MCF 10A (cell line): ENCODE measurements at regions not wholly inside any gene's neighbourhood (a gene's known extent, or its start where the extent isn't known, plus 50 kb on each side); places are given as distances from the start of the nearest gene placed in this dataset.
A peak's percentile ranks its signal among the peaks of the same experiment; 100 is the strongest.

Experiments
- BruUV-seq: library from RNA; stranded (reverse); fragments of 400-500 nt; replicated peaks from 2 replicates; lab custom pipeline; 2021; lab: Mats Ljungman, UMichigan
- CTCF ChIA-PET: fragments of 300-600 bp; sonication (Branson Sonifier 250); formaldehyde crosslinking; extraction: SDS; loops from one replicate; lab custom pipeline; 2021; ENCODE audit warnings: antibody characterized with exemption, inconsistent platforms; lab: Yijun Ruan, JAX
- POLR2A ChIA-PET: fragments of 300-600, 350-650 bp; sonication (Branson Sonifier 250); formaldehyde crosslinking; extraction: SDS; loops from one replicate; lab custom pipeline; 2020; ENCODE audit warnings: antibody characterized with exemption, inconsistent platforms; lab: Yijun Ruan, JAX
- DNase-seq: peaks from one replicate; pipeline ENCODE4 v3.0.0-alpha.2; 2018; ENCODE audit not compliant: unreplicated experiment
- H3K27ac Mint-ChIP-seq: one replicate; pipeline ENCODE4 v1.8.0; 2022; ENCODE audit warnings: mild to moderate bottlenecking, low read depth, mixed read lengths; ENCODE audit not compliant: unreplicated experiment
- H3K27me3 Mint-ChIP-seq: one replicate; pipeline ENCODE4 v1.8.0; 2022; ENCODE audit warnings: mixed read lengths; ENCODE audit not compliant: insufficient read depth, unreplicated experiment
- H3K36me3 Mint-ChIP-seq: one replicate; pipeline ENCODE4 v1.8.0; 2022; ENCODE audit warnings: mild to moderate bottlenecking, moderate library complexity, mixed read lengths; ENCODE audit not compliant: insufficient read depth, unreplicated experiment
- H3K4me1 Mint-ChIP-seq: one replicate; pipeline ENCODE4 v1.8.0; 2022; ENCODE audit warnings: mixed read lengths; ENCODE audit not compliant: insufficient read depth, unreplicated experiment
- H3K4me3 Mint-ChIP-seq: one replicate; pipeline ENCODE4 v1.8.0; 2022; ENCODE audit warnings: mild to moderate bottlenecking, moderate library complexity, mixed read lengths; ENCODE audit not compliant: unreplicated experiment
- H3K9me3 Mint-ChIP-seq: one replicate; pipeline ENCODE4 v1.8.0; 2022; ENCODE audit warnings: mixed read lengths; ENCODE audit not compliant: unreplicated experiment
- CTCF ChIP-seq: fragments of 200-600 bp; IDR thresholded peaks from one replicate; pipeline ENCODE4 v1.8.0; 2022; ENCODE audit warnings: antibody characterized with exemption, mild to moderate bottlenecking; ENCODE audit not compliant: unreplicated experiment
- intact Hi-C: fragments of 100-400 bp; cut with micrococcal nuclease; formaldehyde crosslinking; loops from 2 replicates; pipeline ENCODE4 v1.14.1; 2022

- H3K27me3 Mint-ChIP-seq: no peaks in the 10 kb centered on the region
- CTCF ChIA-PET: no interaction called here
- BruUV-seq: no TSS peak
- POLR2A ChIA-PET: no interaction called here
- H3K4me1 Mint-ChIP-seq: peaks cover 10% of the 10 kb centered on the region
- intact Hi-C loops: no loop called here
- peak; percentile 17 for DNase-seq
- TF ChIP-seq CTCF: no peak
- H3K4me3 Mint-ChIP-seq: no peak overlapping the region
- no peaks in the 10 kb centered on the region for H3K36me3 Mint-ChIP-seq
- no peaks in the 10 kb centered on the region for H3K9me3 Mint-ChIP-seq
- H3K27ac Mint-ChIP-seq: no peak overlapping the region
Observed at GRCh38 chr13:76600081-76600480, 286.1 kb downstream of the KCTD12 start.

GRCh38 chr13:76597868-76598267 lies 288.3 kb downstream of the KCTD12 start:
- H3K4me3 Mint-ChIP-seq: no peak overlapping the region
- CTCF ChIA-PET: interaction anchor here (0.5 kb wide), 1 partner anchor 734 kb away, joined by 3 read pairs; no protein-coding TSS in a partner anchor
- BruUV-seq: no TSS peak
- peaks cover 10% of the 10 kb centered on the region for H3K4me1 Mint-ChIP-seq
- no peaks in the 10 kb centered on the region for H3K9me3 Mint-ChIP-seq
- H3K27me3 Mint-ChIP-seq: no peaks in the 10 kb centered on the region
- TF ChIP-seq CTCF: no peak
- POLR2A ChIA-PET: no interaction called here
- H3K27ac Mint-ChIP-seq: no peak overlapping the region
- H3K36me3 Mint-ChIP-seq: no peaks in the 10 kb centered on the region
- DNase-seq: no peak
- intact Hi-C loops: no loop called here

- no peak overlapping the region for H3K4me3 Mint-ChIP-seq
- H3K4me1 Mint-ChIP-seq: peaks cover 10% of the 10 kb centered on the region
- intact Hi-C loops: no loop called here
- H3K27ac Mint-ChIP-seq: no peak overlapping the region
- DNase-seq: no peak
- no peak for TF ChIP-seq CTCF
- no peaks in the 10 kb centered on the region for H3K36me3 Mint-ChIP-seq
- ChIA-PET CTCF (no interaction called here), POLR2A (no interaction called here)
- no peaks in the 10 kb centered on the region for H3K27me3 Mint-ChIP-seq
- H3K9me3 Mint-ChIP-seq: no peaks in the 10 kb centered on the region
- no TSS peak for BruUV-seq
Observed at GRCh38 chr13:76596216-76596615, 290.0 kb downstream of the KCTD12 start.

GRCh38 chr13:76594435-76594834 lies 291.8 kb downstream of the KCTD12 start:
- no peak overlapping the region for H3K4me3 Mint-ChIP-seq
- H3K36me3 Mint-ChIP-seq: no peaks in the 10 kb centered on the region
- TF ChIP-seq CTCF: no peak
- H3K27me3 Mint-ChIP-seq: no peaks in the 10 kb centered on the region
- H3K27ac Mint-ChIP-seq: no peak overlapping the region
- no peak for DNase-seq
- H3K4me1 Mint-ChIP-seq: no peaks in the 10 kb centered on the region
- POLR2A ChIA-PET: no interaction called here
- CTCF ChIA-PET: no interaction called here
- BruUV-seq: no TSS peak
- intact Hi-C loops: no loop called here
- H3K9me3 Mint-ChIP-seq: no peaks in the 10 kb centered on the region
